Mammary epithelial cell (primary cell): ENCODE measurements at regions not wholly inside any gene's neighbourhood (a gene's known extent, or its start where the extent isn't known, plus 50 kb on each side); places are given as distances from the start of the nearest gene placed in this dataset.

ENCODE experiments used
- CTCF ChIP-seq, 2 donors: IDR thresholded peaks in 1 of 2; conservative IDR thresholded peaks in 1 of 2; 2 replicates each; pipeline ENCODE4 v1.5.1; 2011 to 2012; ENCODE audit warnings: inconsistent platforms in 2 of 2, low read length in 2 of 2, mild to moderate bottlenecking in 2 of 2, control low read depth in 1 of 2, low read depth in 1 of 2; ENCODE audit not compliant: insufficient read depth in 1 of 2; ENCODE audit errors: extremely low read depth in 1 of 2
- EZH2 ChIP-seq: IDR thresholded peaks from 2 replicates; pipeline ENCODE4 v1.6.1; 2012; ENCODE audit warnings: low read length, inconsistent platforms, borderline replicate concordance

DNA sequence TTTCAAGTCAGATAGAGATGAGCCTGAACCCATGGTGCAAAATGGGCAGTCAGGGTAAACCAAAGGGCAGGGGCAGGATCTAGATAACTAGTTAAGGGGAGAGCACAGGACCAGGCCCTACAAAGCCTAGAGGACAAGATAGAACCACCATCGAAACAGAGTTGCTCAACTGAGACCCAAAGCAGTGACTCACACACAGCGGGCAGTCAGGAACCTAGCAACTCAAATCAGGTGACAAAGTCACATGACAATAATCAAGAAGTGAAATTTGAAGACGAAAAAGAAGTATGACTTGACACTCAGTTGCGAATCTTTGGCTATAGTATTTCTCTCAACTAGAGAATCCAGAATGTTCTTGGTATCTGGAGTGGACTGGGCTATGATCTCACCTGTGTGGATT is 136.0 kb upstream of the PTPRG start:
- TF ChIP-seq CTCF (conservative IDR thresholded peaks at IDR 0.05 in 1 of 2, IDR thresholded peaks at IDR 0.05 in 1 of 2; ENCODE audit: extremely low read depth in 1 of 2, insufficient read depth in 1 of 2, low read depth in 1 of 2, low read length in 2 of 2) (no peak), EZH2 (no peak)
